GM19372 (cell line): ENCODE measurements at regions not wholly inside any gene's neighbourhood (a gene's known extent, or its start where the extent isn't known, plus 50 kb on each side); places are given as distances from the start of the nearest gene placed in this dataset.

Experiments
- ATAC-seq: cut with Tn5 transposase; IDR thresholded peaks from one replicate; pipeline ENCODE4 v1.9.1; 2021; ENCODE audit warnings: mild to moderate bottlenecking, low read depth, moderate library complexity; ENCODE audit not compliant: unreplicated experiment

DNA sequence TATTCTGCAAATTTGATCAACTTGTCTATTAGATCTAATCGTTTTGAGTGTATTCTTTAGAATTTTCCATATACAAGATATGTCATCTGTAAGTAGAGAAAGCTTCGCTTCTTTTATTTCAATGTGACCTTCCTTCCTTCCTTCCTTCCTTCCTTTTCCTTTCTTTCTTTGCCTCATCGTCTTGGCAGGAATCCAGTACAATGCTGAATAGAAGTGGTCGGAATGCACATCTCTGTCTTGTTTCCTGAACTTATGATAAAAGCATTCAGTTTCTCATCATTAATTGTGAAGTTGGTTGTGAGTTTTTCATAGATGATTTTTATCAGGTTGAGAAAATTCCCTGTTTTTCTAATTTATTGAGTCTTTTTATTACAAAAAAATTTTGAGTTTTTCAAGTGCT is 300.7 kb upstream of the ZNF32 start:
- no peak for ATAC-seq

DNA sequence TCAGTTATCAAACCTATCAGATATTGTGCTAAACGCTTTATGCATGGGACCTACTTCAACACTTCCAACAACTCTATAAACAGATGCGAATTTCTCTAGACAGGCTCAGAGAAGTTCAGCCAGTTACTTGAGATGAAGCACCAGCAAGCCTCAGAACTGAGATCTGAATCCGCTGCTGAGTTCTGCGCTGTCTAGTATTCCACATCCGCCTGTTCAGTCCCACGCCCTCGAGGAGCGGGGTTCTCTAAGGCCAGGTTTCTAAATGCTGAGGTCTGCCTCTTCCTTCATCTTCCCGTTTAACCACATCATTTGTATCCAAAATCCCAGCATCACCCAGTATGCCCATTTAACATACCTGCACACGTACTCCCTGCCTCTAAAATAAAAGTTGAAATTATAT is 297.8 kb upstream of the ZNF32 start:
- ATAC-seq = no peak

DNA sequence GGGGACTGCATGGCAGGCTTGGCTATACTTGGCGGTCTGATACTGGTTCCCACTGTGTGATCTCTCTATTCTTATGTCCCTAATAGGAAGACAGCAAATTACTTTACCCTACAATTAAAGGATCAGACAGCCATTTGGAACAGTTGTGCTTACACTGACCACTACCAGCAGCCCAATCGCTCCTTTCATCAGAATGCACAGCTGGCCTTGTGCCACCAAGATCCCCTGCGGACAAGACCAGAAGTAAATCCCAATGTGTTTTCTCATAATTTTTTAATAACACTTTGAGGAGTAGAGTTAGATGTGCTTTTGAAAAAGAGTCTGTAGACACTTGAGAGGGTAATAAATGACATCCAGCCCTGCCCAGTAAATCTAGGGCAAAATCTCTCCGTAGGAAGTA is 297.2 kb upstream of the ZNF32 start:
- no peak for ATAC-seq

DNA sequence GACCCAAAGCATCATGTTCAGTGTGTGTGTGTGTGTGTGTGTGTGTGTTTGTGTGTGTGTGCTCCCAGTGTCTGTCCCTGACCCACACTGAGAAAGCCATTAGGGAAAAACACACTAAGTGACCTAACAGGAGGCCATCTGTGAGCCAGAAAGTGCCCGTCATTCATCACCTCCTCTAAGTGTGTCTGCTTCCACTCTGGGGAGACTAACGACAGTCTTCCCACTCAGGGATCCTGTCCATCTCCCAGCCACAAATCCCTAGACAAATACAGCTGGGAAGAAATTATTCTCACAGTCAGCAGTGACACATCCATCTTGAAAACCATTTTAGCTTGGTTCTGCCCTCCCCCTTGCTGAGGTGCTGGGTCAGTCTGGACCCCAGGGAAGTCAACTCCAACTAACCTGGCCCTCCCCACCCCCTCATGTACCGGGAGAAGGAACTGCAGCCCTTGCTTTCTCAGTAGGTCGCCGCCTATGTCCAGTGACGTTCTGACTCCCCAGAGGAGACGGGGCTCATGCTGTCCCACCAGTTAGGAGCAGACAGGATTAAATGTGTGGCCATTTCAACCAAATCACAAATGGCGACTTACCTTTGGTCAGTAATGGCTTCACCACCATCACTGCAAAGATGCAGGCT is 296.5 kb upstream of the ZNF32 start:
- ATAC-seq = no peak

DNA sequence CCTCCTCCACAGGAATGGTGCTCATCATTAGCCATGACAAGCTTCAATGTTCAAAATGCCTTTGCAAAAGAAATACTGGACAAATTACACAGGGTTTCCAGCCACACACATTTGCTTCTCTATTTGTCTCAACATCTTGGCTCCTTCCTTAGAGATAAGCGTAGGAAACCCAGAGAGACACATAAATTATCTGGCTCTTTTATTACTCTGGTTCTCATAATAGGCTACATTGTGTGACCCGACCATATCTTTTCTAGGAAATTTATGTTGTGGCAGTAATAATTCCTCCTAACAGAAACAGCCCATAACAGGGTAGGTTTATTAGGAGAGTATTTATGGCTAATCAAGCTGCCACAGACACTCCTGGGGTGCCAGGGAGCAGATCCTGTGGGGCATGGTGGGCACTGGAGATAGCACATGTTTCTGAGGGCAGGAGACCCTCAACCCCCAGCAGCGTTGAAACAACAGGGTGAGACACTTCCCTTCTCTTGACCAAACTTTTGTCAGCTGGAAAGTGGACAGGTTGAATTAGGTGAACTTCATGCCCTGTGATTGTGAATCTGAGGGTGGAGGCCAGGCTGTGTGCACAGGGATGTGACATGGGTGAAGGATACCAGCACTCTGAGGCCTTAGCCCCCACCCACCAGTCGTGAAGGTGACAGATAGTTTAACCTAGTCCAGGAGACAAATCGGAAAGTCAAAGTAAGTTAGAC is 295.9 kb upstream of the ZNF32 start:
- ATAC-seq = no peak

DNA sequence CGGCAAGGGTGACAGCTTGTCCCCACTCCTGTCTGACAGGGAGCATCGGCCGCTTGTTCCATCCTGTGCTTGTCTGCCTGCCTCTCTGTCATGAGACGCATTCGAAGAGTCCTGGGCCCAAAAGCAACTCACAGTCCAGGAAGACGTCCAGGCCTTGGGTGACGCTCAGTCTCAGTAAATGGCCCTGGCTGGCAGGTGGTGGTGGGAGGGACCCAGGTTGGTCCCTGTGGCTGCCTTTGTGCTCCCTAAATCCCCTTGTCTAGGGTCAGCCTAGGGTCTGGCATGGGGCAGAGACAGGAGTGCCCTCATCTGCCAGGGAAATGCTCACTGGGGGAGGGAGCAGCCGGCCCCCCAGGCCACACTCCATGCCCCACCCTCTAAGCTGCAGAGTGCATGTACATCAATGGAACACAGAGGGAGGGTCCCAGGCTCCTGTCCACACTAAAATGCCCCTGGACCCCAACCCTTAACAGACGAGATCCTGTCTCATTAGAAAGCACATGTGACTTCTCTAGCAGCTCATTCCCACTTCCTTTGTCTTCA is 295.2 kb upstream of the ZNF32 start:
- no peak for ATAC-seq

DNA sequence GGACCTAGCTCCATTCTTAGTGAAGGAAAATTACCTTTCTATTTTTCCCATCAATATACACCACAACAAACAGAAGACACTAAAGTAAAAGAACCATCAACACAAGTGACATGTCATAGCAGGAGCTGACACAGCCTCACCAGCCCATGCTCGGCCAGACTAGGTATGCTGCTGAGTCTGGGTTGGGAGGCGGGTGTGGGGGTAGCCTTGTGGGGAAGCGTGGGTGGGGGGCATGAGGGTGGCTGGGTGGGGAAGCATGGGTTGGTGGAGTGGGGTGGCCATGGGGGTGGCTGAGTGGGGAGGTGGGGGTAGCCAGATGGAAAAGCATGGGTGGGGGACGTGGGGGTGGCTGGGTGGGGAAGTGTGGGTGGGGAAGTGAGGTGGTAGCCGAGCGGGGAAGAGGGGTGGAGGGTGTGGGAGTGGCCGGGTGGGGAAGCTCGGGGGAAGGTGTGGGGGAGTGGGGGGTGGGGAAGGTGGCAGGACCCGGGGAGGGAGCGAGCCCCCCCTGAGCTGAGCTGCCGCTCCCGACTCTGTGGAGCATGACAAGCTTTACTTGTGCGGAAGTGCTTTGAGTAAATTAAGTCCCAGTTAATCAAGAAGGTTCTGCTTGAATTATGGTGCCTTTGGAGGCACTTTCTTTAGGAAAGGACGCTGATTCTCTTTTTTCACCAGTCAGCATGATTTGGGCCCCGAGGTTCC is 294.6 kb upstream of the ZNF32 start:
- no peak for ATAC-seq

DNA sequence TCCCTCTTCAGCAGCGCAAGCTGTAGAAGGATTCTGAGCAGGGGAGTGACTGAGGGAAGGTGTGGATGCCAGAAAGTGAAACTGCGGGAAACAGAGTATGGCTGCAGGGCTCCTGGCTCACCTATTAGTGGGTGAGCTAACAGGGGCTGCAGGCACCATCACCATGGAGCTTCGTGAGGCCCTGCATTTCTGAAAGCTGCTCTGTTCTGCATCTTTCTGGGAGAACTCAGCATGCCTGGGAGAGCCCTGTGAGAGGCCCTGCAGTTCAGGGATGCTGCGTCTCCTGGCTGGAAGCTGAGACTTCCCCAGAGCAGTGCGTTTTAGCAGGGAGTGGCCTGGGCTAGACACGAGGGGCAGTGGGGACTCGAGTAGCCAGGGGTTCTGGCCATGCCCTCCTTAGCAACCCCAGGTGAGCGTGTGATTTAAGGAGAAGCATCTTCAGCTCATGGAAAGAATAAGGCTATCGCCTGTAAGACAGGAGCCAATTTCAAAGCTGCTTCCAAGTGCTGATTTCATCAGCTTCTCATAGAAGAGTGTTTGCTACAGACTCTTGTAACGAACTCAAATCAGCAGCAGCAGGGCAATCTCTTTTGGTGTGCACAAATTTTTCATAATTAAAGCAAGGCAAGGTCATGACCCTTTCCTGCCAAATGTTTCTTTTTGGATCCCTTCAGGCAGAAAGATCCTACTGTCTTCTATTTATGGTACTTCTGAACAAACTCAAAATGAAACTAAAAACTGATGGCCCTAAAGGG is 293.6 kb upstream of the ZNF32 start:
- no peak for ATAC-seq

DNA sequence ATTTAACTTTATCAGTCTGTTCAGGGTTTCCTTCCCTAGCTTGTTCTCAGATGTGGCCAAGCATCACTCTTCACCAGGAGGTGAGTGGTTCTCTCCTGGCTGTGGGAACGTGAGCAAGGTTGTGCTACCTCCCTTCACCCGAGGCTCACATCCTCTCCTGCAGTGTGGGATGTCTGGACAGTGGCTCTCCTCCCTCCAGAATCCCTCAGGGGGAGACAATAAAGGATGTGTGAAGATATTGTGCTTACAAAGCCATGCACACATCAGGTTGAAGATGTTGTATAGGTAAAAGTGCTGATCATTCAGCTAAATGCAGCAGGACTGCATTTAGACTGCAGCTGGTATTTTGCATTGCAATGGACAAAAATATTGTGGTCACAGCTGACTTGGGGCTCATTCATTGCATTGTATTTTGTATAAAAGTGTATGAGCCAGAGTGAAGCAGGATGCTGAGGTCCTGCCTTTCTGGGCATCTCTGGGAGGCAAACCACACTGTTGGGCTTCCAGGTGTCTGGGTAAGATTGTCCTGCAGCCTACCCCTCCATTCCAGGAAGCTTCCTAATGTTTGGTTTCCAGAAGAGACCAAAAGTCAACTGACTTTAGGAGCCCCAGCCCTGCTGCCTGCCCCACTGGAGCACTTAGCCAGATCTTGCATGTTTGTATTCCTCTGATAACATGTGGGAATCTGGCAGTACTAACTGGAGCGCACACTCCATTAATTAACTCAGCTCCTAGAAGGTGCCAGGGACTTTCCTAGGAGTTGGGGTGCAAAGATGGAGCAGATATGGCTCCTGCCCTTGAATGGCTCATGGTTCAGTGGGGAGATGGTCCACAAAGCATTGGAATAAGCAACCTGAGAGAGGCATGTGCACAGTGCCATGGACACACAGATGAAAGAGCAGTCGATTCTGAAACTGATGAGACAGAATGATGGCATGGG is 292.5 kb upstream of the ZNF32 start:
- ATAC-seq = no peak

DNA sequence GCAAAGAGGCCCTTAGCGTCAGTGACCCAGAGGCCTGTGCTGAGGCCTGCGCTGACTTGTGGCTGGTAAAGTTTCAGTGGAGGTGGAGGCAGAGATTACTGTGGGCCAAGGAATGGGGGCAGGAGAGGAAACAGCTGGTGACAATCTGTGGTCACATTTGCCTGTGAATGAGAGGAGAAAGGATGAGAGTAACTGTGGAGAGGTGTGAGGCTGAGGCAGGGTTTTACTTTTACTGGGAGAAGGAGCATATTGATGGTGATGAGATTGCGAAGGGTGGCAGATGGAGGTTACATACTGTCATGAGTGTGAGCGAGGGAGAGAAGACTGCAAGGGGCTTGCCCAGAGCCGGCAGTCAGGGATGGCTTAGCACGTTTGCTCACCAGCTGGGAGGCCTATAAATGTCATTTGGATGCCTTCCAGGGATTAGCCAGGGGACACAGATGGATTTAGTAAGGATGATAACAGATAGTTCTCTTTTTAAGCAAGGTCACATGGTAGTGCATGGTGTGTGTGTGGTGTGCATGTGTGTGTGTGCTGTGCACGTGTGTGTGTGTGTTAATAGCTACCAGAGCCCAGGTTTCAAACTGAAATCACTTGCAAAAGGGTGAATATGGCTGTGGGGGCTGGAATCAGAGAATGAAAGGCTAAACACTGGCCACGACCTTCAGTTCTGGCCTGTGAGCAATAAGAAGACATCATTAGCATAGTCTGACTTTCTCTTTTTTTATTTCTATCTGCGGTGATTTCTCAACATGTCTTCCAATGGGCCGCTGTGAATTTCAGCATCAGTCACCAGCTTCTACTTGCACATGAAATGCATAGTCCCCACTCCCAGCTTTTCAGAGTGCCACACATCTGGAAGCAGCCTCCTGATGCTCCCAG is 291.5 kb upstream of the ZNF32 start:
- no peak for ATAC-seq

DNA sequence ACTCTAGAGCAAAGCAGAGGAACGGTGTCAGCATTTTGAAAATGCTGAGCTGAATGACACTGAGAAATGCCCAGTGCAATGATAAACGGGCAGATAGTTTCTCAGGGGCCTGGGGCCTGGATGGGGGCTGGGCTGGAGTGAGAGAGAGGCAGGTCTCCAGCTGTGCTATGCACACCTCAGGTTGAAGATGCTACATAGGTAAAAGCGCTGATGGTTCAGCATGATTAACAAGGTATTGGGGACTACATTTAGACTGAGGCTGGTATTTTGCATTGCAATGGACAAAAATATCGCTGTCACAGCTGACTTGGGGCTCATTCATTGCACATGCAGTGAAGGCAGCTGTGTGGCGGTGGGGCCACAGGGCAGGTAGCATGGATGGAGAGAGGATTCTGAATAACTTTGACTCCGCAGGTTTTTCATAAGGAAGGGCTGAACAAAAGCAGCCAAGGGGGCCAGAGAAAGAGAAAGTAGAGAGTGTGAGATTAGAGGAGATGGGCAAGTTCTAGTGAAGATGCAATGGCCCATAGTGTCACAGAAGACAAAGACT is 290.8 kb upstream of the ZNF32 start:
- no peak for ATAC-seq

DNA sequence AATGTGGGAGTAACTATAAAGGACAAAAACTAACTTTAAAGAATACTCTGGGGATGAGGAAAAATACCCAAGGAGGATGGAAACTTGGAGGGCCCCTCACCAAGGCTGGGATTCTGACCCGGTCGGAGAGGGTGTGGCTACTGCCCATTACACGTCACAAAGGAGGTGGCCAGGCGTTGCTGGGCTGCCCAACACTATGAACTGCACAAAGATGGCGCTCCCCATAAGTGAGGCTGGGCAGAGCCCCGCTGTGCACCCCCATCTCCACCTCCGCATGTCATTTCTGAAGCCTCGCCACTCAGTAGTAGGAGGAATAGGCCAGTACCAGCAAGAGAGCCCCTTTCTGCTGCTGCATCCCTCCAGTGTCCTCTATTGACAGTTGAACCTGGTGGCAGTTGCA is 290.1 kb upstream of the ZNF32 start:
- no peak for ATAC-seq

DNA sequence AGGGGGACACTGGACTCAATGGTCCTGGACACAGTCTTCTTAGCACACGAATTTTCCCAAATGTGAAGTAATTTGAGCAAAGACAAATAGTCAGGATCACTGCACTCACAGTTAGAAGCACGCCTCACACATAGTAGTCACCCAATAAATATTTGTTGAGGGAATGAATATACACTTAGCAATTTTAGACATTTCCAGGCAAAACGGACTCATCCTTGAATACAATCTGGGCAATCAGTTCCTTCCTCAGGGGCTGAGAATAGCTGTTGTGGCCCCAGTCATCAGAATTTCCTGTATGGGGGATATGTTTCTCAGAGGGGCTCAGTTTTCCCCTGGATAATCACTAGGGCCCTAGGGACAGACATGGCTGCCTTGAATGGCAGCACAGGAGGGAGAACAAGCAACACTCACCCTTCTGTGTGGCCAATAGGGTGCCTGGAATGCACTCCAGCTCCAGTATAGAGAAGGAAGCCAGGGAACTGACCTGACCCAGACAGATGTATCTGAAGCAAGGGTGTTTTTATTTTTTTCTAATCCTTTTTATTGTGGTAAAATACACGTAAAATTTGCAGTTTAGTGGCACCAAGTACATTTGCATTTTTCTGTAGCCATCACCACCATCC is 282.7 kb upstream of the ZNF32 start:
- ATAC-seq = no peak

DNA sequence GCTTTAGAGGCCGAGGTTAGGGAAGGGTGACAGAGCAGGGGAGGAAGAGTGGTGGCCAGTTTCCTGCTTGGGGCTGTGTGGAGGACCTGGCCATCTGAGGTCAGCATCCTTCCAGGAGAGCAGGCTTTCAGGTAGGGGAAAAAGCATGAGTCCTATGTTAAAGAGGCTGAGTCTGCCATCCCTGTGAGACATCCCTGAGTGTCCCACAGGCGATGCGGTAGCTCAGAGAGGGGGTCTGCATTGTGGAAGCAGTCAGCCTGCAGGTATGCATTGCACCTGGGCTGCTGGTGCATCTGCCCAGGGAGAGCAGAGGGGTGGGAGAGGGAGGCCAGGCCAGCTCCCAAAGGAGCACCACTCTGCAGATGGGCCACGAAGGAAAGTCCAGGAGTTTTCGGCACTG is 282.1 kb upstream of the ZNF32 start:
- ATAC-seq = no peak

DNA sequence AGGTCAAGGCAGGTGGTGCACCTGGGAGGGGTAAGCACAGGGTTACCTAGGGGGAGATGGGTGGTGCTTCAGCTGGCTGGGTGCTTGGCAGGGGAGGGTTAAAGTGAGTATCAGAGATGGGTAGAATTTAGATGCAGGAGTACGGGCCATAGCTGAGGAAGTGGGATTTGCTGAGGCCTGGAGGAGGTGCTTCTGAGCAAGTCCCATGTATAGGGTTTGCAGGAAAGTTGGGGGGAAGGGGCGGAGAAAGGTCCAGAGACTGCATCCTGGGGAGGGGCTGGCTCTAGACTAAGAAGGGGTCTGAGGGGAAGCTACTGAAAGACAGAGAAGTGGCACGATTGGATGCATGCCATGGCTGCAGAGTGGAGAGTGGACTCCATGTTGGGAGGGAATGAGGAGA is 281.6 kb upstream of the ZNF32 start:
- ATAC-seq = no peak

DNA sequence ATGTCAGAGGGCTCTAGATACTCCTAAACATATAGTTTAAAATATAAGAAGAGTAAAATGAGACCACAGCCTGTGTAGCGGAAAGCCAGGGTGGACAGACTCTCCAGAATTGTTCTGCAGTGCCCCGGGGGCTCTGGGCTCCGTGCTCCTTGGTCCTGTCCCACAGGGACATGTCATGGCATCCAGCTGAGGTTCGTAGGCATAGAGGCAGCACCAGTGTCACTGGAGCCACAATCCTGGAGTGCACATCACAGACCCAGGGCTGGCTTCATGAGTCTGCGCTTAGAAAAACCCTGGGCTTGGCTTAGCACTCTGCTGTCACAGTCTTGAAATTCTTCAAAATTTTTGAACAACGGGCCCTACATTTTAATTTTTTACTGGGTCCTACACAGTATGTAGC is 280.4 kb upstream of the ZNF32 start:
- ATAC-seq = no peak

DNA sequence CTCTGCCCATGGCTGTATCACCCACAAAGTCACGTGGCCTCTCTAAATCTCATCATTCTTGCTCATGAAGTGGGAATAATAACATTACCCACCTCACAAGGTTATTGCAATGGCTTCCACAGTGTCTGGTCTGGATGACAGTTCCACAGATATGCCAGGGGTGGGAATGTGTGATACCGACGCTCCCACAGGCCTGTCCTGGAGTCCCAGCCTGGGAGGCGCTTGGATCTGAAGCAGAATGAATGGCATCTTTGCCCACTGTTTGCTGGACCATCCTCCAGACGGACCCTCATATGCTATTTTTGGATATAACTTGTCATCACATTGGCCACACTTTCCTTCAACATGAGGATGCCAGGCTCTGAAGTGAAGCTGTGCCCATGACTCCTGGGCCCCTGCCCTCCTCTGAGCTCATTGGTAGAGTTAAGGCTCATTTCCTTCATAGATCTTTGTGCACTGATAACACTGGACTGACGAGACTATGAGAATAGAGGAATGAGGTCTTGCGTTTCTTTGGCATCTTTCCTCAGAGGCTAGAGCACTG is 279.8 kb upstream of the ZNF32 start:
- ATAC-seq = no peak

DNA sequence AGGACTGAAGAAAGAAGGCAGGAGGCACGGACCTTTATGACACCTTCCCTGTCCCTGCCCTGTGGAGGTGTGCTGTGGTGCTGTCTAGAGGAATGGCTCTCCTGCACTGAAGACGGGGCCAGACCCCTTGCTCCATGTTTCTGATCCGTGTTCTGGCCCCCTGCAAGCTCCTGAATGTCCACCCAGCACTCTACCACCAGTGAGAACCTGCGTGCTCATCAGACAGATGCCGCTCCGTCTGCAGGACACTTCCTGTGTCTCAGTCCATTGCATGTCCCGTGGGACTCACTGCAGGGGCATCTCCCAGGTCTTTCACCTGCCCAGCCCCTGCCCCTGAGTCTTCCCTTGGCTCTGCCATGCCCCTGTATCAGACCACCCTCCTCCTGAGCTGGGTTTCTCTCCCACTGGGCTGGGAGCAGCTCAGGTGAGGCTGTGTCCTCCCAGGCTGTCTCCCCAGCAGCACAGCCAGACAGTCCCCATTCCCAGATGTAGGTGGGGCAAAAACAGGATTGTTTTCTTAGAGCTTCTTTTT is 278.3 kb upstream of the ZNF32 start:
- ATAC-seq = no peak
